CD4-positive, alpha-beta T cell (primary cell): ENCODE measurements at regions not wholly inside any gene's neighbourhood (a gene's known extent, or its start where the extent isn't known, plus 50 kb on each side); places are given as distances from the start of the nearest gene placed in this dataset.

Source experiments
- ATAC-seq: fragments of 200-7000 bp; cut with Tn5 transposase; one replicate; pipeline ENCODE4 v1.10.0; 2022; ENCODE audit warnings: mild to moderate bottlenecking; ENCODE audit not compliant: poor library complexity
- CTCF ChIA-PET: fragments of 350-600 bp; sonication (Branson Sonifier 250); formaldehyde crosslinking; loops from one replicate; lab custom pipeline; 2021; ENCODE audit warnings: antibody characterized with exemption, inconsistent platforms; lab: Charles Lee
- POLR2A ChIA-PET: fragments of 350-600 bp; sonication (Branson Sonifier 250); formaldehyde crosslinking; loops from one replicate; lab custom pipeline; 2021; ENCODE audit warnings: antibody characterized with exemption, inconsistent platforms; lab: Charles Lee
- DNase-seq, 14 experiments: peaks; one replicate each; pipeline ENCODE4 v3.0.0-alpha.2; 2013 to 2020; ENCODE audit warnings: mixed read lengths in 2 of 14
- H3K27ac ChIP-seq, 2 donors: one replicate each; pipeline versions ENCODE4 v1.5.1 to v1.7.0; 2013; ENCODE audit warnings: low read length in 2 of 2, low read depth in 1 of 2, mild to moderate bottlenecking in 1 of 2
- H3K27me3 ChIP-seq, 2 experiments: 1 replicate in 1 of 2; 2 replicates in 1 of 2; pipeline versions ENCODE4 v1.6.1 to v1.7.0; 2013; ENCODE audit warnings: low read length in 2 of 2, control low read depth in 1 of 2, mild to moderate bottlenecking in 1 of 2, moderate library complexity in 1 of 2; ENCODE audit not compliant: insufficient read depth in 2 of 2, control insufficient read depth in 1 of 2
- H3K36me3 ChIP-seq: one replicate; pipeline ENCODE4 v1.6.1; 2013; ENCODE audit warnings: low read length, control low read depth; ENCODE audit not compliant: insufficient read depth
- H3K4me1 ChIP-seq: one replicate; pipeline ENCODE4 v1.6.1; 2013; ENCODE audit warnings: low read length, control low read depth; ENCODE audit not compliant: insufficient read depth
- H3K4me3 ChIP-seq: one replicate; pipeline ENCODE4 v1.5.1; 2013; ENCODE audit warnings: mild to moderate bottlenecking, low read length, moderate library complexity
- H3K9me3 ChIP-seq, 2 experiments: 1 replicate in 1 of 2; 2 replicates in 1 of 2; pipeline versions ENCODE4 v1.6.1 to v1.7.0; 2013; ENCODE audit warnings: low read length in 2 of 2, mild to moderate bottlenecking in 2 of 2, control low read depth in 1 of 2, moderate library complexity in 1 of 2; ENCODE audit not compliant: control insufficient read depth in 1 of 2, insufficient read depth in 1 of 2
- H3K27ac Mint-ChIP-seq: one replicate; pipeline ENCODE4 v1.8.0; 2020; ENCODE audit warnings: mixed read lengths
- H3K27me3 Mint-ChIP-seq: one replicate; pipeline ENCODE4 v1.8.0; 2021; ENCODE audit warnings: mixed read lengths
- H3K36me3 Mint-ChIP-seq: one replicate; pipeline ENCODE4 v1.8.0; 2021; ENCODE audit warnings: low read depth, mixed read lengths
- H3K4me1 Mint-ChIP-seq: one replicate; pipeline ENCODE4 v1.8.0; 2021; ENCODE audit warnings: low read depth, mixed read lengths
- H3K4me3 Mint-ChIP-seq: one replicate; pipeline ENCODE4 v1.8.0; 2020; ENCODE audit warnings: mild to moderate bottlenecking, mixed read lengths
- H3K9me3 Mint-ChIP-seq: one replicate; pipeline ENCODE4 v1.8.0; 2020; ENCODE audit warnings: mixed read lengths
- intact Hi-C, 2 experiments: fragments of 100-400 bp; cut with DNase I in 1 of 2; cut with micrococcal nuclease in 1 of 2; formaldehyde crosslinking; loops; one replicate each; pipeline versions ENCODE4 v1.15.1 to v1.9.0; 2023 to 2025; cut with DNase I, micrococcal nuclease
- TF ChIP-seq, protein P1 (sequence below): fragments of 200-600 bp; IDR thresholded peaks from one replicate; pipeline ENCODE4 v1.8.0; 2022; ENCODE audit warnings: antibody characterized with exemption, mild to moderate bottlenecking

GRCh38 chr9:32843295-32843694 is 60.0 kb downstream of the TMEM215 start:
- Mint-ChIP-seq H3K4me3 (no peak overlapping the region), H3K27me3 (peaks cover 24% of the 10 kb centered on the region), H3K36me3 (no peaks in the 10 kb centered on the region), H3K4me1 (no peaks in the 10 kb centered on the region), H3K27ac (no peak overlapping the region), H3K9me3 (no peaks in the 10 kb centered on the region)
- TF ChIP-seq, protein P1, sequence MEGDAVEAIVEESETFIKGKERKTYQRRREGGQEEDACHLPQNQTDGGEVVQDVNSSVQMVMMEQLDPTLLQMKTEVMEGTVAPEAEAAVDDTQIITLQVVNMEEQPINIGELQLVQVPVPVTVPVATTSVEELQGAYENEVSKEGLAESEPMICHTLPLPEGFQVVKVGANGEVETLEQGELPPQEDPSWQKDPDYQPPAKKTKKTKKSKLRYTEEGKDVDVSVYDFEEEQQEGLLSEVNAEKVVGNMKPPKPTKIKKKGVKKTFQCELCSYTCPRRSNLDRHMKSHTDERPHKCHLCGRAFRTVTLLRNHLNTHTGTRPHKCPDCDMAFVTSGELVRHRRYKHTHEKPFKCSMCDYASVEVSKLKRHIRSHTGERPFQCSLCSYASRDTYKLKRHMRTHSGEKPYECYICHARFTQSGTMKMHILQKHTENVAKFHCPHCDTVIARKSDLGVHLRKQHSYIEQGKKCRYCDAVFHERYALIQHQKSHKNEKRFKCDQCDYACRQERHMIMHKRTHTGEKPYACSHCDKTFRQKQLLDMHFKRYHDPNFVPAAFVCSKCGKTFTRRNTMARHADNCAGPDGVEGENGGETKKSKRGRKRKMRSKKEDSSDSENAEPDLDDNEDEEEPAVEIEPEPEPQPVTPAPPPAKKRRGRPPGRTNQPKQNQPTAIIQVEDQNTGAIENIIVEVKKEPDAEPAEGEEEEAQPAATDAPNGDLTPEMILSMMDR, result no peak
- intact Hi-C loops, result no loop called here
- no peak overlapping the region for H3K4me3 ChIP-seq
- H3K4me1 ChIP-seq, result no peaks in the 10 kb centered on the region
- ChIA-PET CTCF (no interaction called here), POLR2A (no interaction called here)
- ATAC-seq (no peak), DNase-seq (no peak)
- H3K27me3 ChIP-seq, result peaks cover 3 to 5% of the 10 kb centered on the region in 2 experiments
- H3K9me3 ChIP-seq, result no peaks in the 10 kb centered on the region
- no peak overlapping the region for H3K27ac ChIP-seq
- no peaks in the 10 kb centered on the region for H3K36me3 ChIP-seq

DNA sequence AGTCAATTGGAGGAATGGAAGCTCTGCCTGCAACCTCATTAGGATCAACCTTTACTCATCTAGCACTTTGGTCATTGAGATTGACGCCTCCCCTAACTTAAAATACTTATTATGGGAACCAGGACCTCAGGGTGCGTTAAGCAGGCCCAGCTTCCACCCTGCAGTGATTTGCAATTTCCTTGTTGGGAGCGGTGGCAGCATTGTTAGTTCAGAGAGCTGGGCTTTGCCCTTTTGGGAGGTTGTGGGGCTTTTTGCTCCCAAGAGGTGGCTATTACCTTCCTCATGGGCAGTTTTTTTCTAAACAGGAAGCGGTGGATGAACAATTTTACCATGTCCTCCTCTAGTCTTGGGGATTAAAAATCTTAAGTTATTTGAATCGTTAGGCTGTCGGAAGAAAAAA is 60.9 kb downstream of the TMEM215 start:
- no peaks in the 10 kb centered on the region for H3K36me3 ChIP-seq
- H3K27ac ChIP-seq, result no peak overlapping the region
- peaks cover 6 to 11% of the 10 kb centered on the region in 2 experiments for H3K27me3 ChIP-seq
- DNase-seq, result no peak
- H3K27me3 Mint-ChIP-seq, result peaks cover 34% of the 10 kb centered on the region
- ChIA-PET CTCF (no interaction called here), POLR2A (no interaction called here)
- H3K4me3 ChIP-seq, result no peak overlapping the region
- H3K4me3 Mint-ChIP-seq, result no peak overlapping the region
- no peaks in the 10 kb centered on the region for H3K36me3 Mint-ChIP-seq
- TF ChIP-seq, protein P1, result no peak
- H3K4me1 ChIP-seq, result no peaks in the 10 kb centered on the region
- intact Hi-C loops, result no loop called here
- no peaks in the 10 kb centered on the region for H3K9me3 ChIP-seq
- ATAC-seq, result no peak
- H3K27ac Mint-ChIP-seq, result no peak overlapping the region
- no peaks in the 10 kb centered on the region for H3K4me1 Mint-ChIP-seq
- H3K9me3 Mint-ChIP-seq, result no peaks in the 10 kb centered on the region

- no peaks in the 10 kb centered on the region for H3K4me1 ChIP-seq
- H3K27ac ChIP-seq, result no peak overlapping the region
- Mint-ChIP-seq H3K36me3 (no peaks in the 10 kb centered on the region), H3K4me3 (no peak overlapping the region), H3K4me1 (no peaks in the 10 kb centered on the region), H3K9me3 (no peaks in the 10 kb centered on the region), H3K27ac (no peak overlapping the region), H3K27me3 (peaks cover 10% of the 10 kb centered on the region)
- DNase-seq (no peak), ATAC-seq (no peak)
- CTCF ChIA-PET, result no interaction called here
- POLR2A ChIA-PET, result no interaction called here
- TF ChIP-seq, protein P1, result no peak
- intact Hi-C loops, result no loop called here
- H3K27me3 ChIP-seq, result peaks cover under 1 to 4% of the 10 kb centered on the region in 2 experiments
- no peaks in the 10 kb centered on the region for H3K36me3 ChIP-seq
- no peak overlapping the region for H3K4me3 ChIP-seq
- no peaks in the 10 kb centered on the region for H3K9me3 ChIP-seq
Measured at GRCh38 chr9:32854271-32854670, 70.9 kb downstream of the TMEM215 start.
